Thymus (tissue), 11 donors: ENCODE measurements at regions not wholly inside any gene's neighbourhood (a gene's known extent, or its start where the extent isn't known, plus 50 kb on each side); places are given as distances from the start of the nearest gene placed in this dataset.

ENCODE experiments used
- DNase-seq, 9 donors: peaks; one replicate each; pipeline ENCODE4 v3.0.0-alpha.2; 2013; ENCODE audit warnings: low spot score in 9 of 9, low read depth in 6 of 9, missing footprints in 1 of 9
- H3K27ac ChIP-seq, 2 donors: one replicate each; pipeline ENCODE4 v1.5.1; 2013; ENCODE audit warnings: control low read depth in 1 of 2, low read depth in 1 of 2, low read length in 1 of 2, mild to moderate bottlenecking in 1 of 2, moderate library complexity in 1 of 2
- H3K27me3 ChIP-seq, 2 donors: one replicate each; pipeline ENCODE4 v1.5.1; 2013; ENCODE audit warnings: low read length in 1 of 2; ENCODE audit not compliant: control insufficient read depth in 2 of 2, insufficient read depth in 1 of 2
- H3K36me3 ChIP-seq, 2 donors: one replicate each; pipeline ENCODE4 v1.5.1; 2013; ENCODE audit warnings: low read length in 1 of 2, mild to moderate bottlenecking in 1 of 2, moderate library complexity in 1 of 2; ENCODE audit not compliant: control insufficient read depth in 2 of 2, insufficient read depth in 2 of 2
- H3K4me1 ChIP-seq, 2 donors: one replicate each; pipeline ENCODE4 v1.5.1; 2013; ENCODE audit warnings: low read length in 2 of 2; ENCODE audit not compliant: control insufficient read depth in 2 of 2, insufficient read depth in 2 of 2
- H3K4me3 ChIP-seq, 2 donors: one replicate each; pipeline ENCODE4 v1.5.1; 2013; ENCODE audit warnings: low read length in 2 of 2, control low read depth in 1 of 2, mild to moderate bottlenecking in 1 of 2
- H3K9me3 ChIP-seq, 2 donors: one replicate each; pipeline ENCODE4 v1.5.1; 2013; ENCODE audit warnings: low read length in 1 of 2, mild to moderate bottlenecking in 1 of 2; ENCODE audit not compliant: control insufficient read depth in 2 of 2, insufficient read depth in 1 of 2
- WGBS: extraction: QIAGEN DNeasy Blood & Tissue Kit; methylation state at CpG from one replicate; pipeline ENCODE4 v1.1.7; 2013; 5-methylcytosine and 5-hydroxymethylcytosine counted together
- donor health status: healthy.

GRCh38 chrX:68910731-68911428, 82.1 kb downstream of the EFNB1 start:
- no peaks in the 10 kb centered on the region for H3K36me3 ChIP-seq
- peaks cover 0 to 11% of the 10 kb centered on the region in 2 donors for H3K4me1 ChIP-seq
- no peak overlapping the region for H3K27ac ChIP-seq
- H3K4me3 ChIP-seq: no peak overlapping the region
- 85% methylated on average over 3 of the region's 3 CpGs for WGBS
- no peaks in the 10 kb centered on the region for H3K9me3 ChIP-seq
- peaks cover 0 to 28% of the 10 kb centered on the region in 2 donors for H3K27me3 ChIP-seq
- no peak for DNase-seq

- no peaks in the 10 kb centered on the region for H3K36me3 ChIP-seq
- H3K4me1 ChIP-seq: peaks cover 0 to 10% of the 10 kb centered on the region in 2 donors
- no peaks in the 10 kb centered on the region for H3K9me3 ChIP-seq
- no peak overlapping the region for H3K27ac ChIP-seq
- H3K4me3 ChIP-seq: no peak overlapping the region
- H3K27me3 ChIP-seq: peaks cover 0 to 28% of the 10 kb centered on the region in 2 donors
- 96% methylated on average over 2 of the region's 2 CpGs for WGBS
- no peak for DNase-seq
Measured at GRCh38 chrX:68909945-68910344, 81.1 kb downstream of the EFNB1 start.

GRCh38 chrX:68908071-68908470, 79.2 kb downstream of the EFNB1 start:
- Histone ChIP-seq H3K4me1 (peaks cover 0 to 7% of the 10 kb centered on the region in 2 donors), H3K4me3 (no peak overlapping the region), H3K27me3 (peaks cover 0 to 24% of the 10 kb centered on the region in 2 donors), H3K36me3 (no peaks in the 10 kb centered on the region), H3K27ac (no peak overlapping the region), H3K9me3 (no peaks in the 10 kb centered on the region)
- 90% methylated on average over 5 of the region's 5 CpGs for WGBS
- no peak for DNase-seq

GRCh38 chrX:68902706-68903504, 74.1 kb downstream of the EFNB1 start:
- no peaks in the 10 kb centered on the region for H3K9me3 ChIP-seq
- no peaks in the 10 kb centered on the region for H3K36me3 ChIP-seq
- no peak overlapping the region for H3K27ac ChIP-seq
- no peaks in the 10 kb centered on the region for H3K27me3 ChIP-seq
- WGBS: 96% methylated on average over 9 of the region's 9 CpGs
- no peaks in the 10 kb centered on the region for H3K4me1 ChIP-seq
- no peak overlapping the region for H3K4me3 ChIP-seq
- DNase-seq: no peak

- no peak for DNase-seq
- Histone ChIP-seq H3K4me3 (no peak overlapping the region), H3K27me3 (no peaks in the 10 kb centered on the region), H3K4me1 (no peaks in the 10 kb centered on the region), H3K9me3 (no peaks in the 10 kb centered on the region), H3K27ac (no peak overlapping the region), H3K36me3 (no peaks in the 10 kb centered on the region)
- WGBS: 91% methylated on average over 3 of the region's 3 CpGs
Measured at GRCh38 chrX:68901519-68901918, 72.7 kb downstream of the EFNB1 start.

GRCh38 chrX:68898598-68898997, 69.8 kb downstream of the EFNB1 start:
- Histone ChIP-seq H3K27ac (no peak overlapping the region), H3K36me3 (no peaks in the 10 kb centered on the region), H3K4me1 (peaks cover 0 to 16% of the 10 kb centered on the region in 2 donors), H3K9me3 (no peaks in the 10 kb centered on the region), H3K27me3 (no peaks in the 10 kb centered on the region), H3K4me3 (no peak overlapping the region)
- DNase-seq: no peak
- 95% methylated on average over 8 of the region's 8 CpGs for WGBS

- no peaks in the 10 kb centered on the region for H3K27me3 ChIP-seq
- no peaks in the 10 kb centered on the region for H3K36me3 ChIP-seq
- no peak for DNase-seq
- no peak overlapping the region for H3K4me3 ChIP-seq
- peaks cover 0 to 16% of the 10 kb centered on the region in 2 donors for H3K4me1 ChIP-seq
- H3K27ac ChIP-seq: no peak overlapping the region
- no peaks in the 10 kb centered on the region for H3K9me3 ChIP-seq
- WGBS: 97% methylated on average over 8 of the region's 8 CpGs
Measured at GRCh38 chrX:68897118-68897945, 68.5 kb downstream of the EFNB1 start.

GRCh38 chrX:68896581-68896980, 67.8 kb downstream of the EFNB1 start:
- H3K4me3 ChIP-seq: no peak overlapping the region
- 91% methylated on average over 6 of the region's 6 CpGs for WGBS
- no peaks in the 10 kb centered on the region for H3K9me3 ChIP-seq
- no peak overlapping the region for H3K27ac ChIP-seq
- H3K4me1 ChIP-seq: peaks cover 0 to 16% of the 10 kb centered on the region in 2 donors
- H3K36me3 ChIP-seq: no peaks in the 10 kb centered on the region
- H3K27me3 ChIP-seq: no peaks in the 10 kb centered on the region
- DNase-seq: no peak

- Histone ChIP-seq H3K27me3 (no peaks in the 10 kb centered on the region), H3K4me3 (no peak overlapping the region), H3K9me3 (no peaks in the 10 kb centered on the region), H3K4me1 (peaks cover 0 to 16% of the 10 kb centered on the region in 2 donors), H3K27ac (no peak overlapping the region), H3K36me3 (no peaks in the 10 kb centered on the region)
- DNase-seq: no peak
- 95% methylated on average over 5 of the region's 5 CpGs for WGBS
Measured at GRCh38 chrX:68895778-68896177, 67.0 kb downstream of the EFNB1 start.
